WERI-Rb-1 (cell line): ENCODE measurements at regions not wholly inside any gene's neighbourhood (a gene's known extent, or its start where the extent isn't known, plus 50 kb on each side); places are given as distances from the start of the nearest gene placed in this dataset.
A peak's percentile ranks its signal among the peaks of the same experiment; 100 is the strongest.

Experiments used
- DNase-seq: peaks from one replicate; pipeline ENCODE4 v3.0.0-alpha.2; 2020
- H3K27ac ChIP-seq: fragments of 250-450 bp; sonication (Bioruptor Pico); 2 replicates; pipeline ENCODE4 v1.5.1; 2020; ENCODE audit warnings: mild to moderate bottlenecking, moderate library complexity
- H3K27me3 ChIP-seq: fragments of 250-450 bp; sonication (Bioruptor Pico); 2 replicates; pipeline ENCODE4 v1.5.1; 2021; ENCODE audit warnings: mild to moderate bottlenecking, low read depth, moderate library complexity; ENCODE audit not compliant: insufficient read depth, severe bottlenecking
- H3K36me3 ChIP-seq: fragments of 250-450 bp; sonication (Bioruptor Pico); 2 replicates; pipeline ENCODE4 v1.5.1; 2020; ENCODE audit warnings: mild to moderate bottlenecking, moderate library complexity
- H3K4me3 ChIP-seq: 2 replicates; pipeline ENCODE4 v1.5.1; 2011; ENCODE audit warnings: low read depth, mild to moderate bottlenecking, control low read depth, low read length
- H3K9me3 ChIP-seq: fragments of 250-450 bp; sonication (Bioruptor Pico); 2 replicates; pipeline ENCODE4 v1.5.1; 2021; ENCODE audit warnings: mild to moderate bottlenecking, moderate library complexity; ENCODE audit not compliant: severe bottlenecking
- CTCF ChIP-seq: IDR thresholded peaks from 2 replicates; pipeline ENCODE4 v1.5.1; 2011; ENCODE audit warnings: low read depth, mild to moderate bottlenecking, control low read depth, inconsistent platforms, low read length

DNA sequence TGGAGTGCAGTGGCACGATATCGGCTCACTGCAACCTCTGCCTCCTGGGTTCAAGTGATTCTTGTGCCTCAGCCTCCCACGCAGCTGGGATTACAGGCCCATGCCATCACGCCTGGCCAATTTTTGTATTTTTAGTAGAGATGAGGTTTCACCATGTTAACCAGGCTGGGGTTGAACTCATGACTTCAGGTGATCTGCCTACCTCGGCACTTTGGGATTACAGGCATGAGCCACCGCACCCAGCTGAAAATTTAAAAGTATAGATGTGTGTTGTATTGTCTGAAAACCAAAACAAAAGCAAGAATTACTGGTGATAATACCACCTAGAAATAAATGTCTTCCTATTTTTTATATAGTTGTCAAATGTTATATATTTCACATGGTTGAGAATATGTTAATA lies 162.0 kb upstream of the DMRT1 start:
- TF ChIP-seq CTCF: no peak
- Histone ChIP-seq H3K9me3 (no peaks in the 10 kb centered on the region), H3K27me3 (no peaks in the 10 kb centered on the region), H3K27ac (no peak overlapping the region), H3K36me3 (peaks cover 3% of the 10 kb centered on the region), H3K4me3 (no peak overlapping the region)
- no peak for DNase-seq

GRCh38 chr9:680106-680505 lies 161.4 kb upstream of the DMRT1 start:
- no peak for TF ChIP-seq CTCF
- H3K27me3 ChIP-seq: no peaks in the 10 kb centered on the region
- no peaks in the 10 kb centered on the region for H3K9me3 ChIP-seq
- no peak overlapping the region for H3K4me3 ChIP-seq
- no peak for DNase-seq
- H3K27ac ChIP-seq: no peak overlapping the region
- peaks cover 3% of the 10 kb centered on the region for H3K36me3 ChIP-seq

- Histone ChIP-seq H3K4me3 (peak overlapping the region; percentile 23; the same call in 1 of the 2 replicates), H3K27me3 (no peaks in the 10 kb centered on the region), H3K9me3 (no peaks in the 10 kb centered on the region), H3K36me3 (peaks cover 3% of the 10 kb centered on the region), H3K27ac (peak overlapping the region; percentile 64)
- DNase-seq: peak; percentile 56
- no peak for TF ChIP-seq CTCF
These were observed 158.6 kb upstream of the DMRT1 start for GRCh38 chr9:682633-683508.

GRCh38 chr9:683509-684021 lies 157.9 kb upstream of the DMRT1 start:
- peaks cover 3% of the 10 kb centered on the region for H3K36me3 ChIP-seq
- TF ChIP-seq CTCF: no peak
- no peaks in the 10 kb centered on the region for H3K27me3 ChIP-seq
- peak overlapping the region; percentile 23 for H3K4me3 ChIP-seq
- no peaks in the 10 kb centered on the region for H3K9me3 ChIP-seq
- peak overlapping the region; percentile 64 for H3K27ac ChIP-seq
- DNase-seq: no peak

GRCh38 chr9:684054-684890 lies 157.2 kb upstream of the DMRT1 start:
- peak overlapping the region; percentile 64 for H3K27ac ChIP-seq
- no peaks in the 10 kb centered on the region for H3K9me3 ChIP-seq
- no peaks in the 10 kb centered on the region; the same call in none of the 2 replicates for H3K36me3 ChIP-seq
- peak; percentile 72 for DNase-seq
- H3K27me3 ChIP-seq: no peaks in the 10 kb centered on the region
- TF ChIP-seq CTCF: no peak
- H3K4me3 ChIP-seq: peak overlapping the region; percentile 41
